A673 (cell line): ENCODE measurements at regions not wholly inside any gene's neighbourhood (a gene's known extent, or its start where the extent isn't known, plus 50 kb on each side); places are given as distances from the start of the nearest gene placed in this dataset.

Source experiments
- BruUV-seq: library from RNA; stranded (reverse); fragments of 400-500 nt; replicated peaks from 2 replicates; lab custom pipeline; 2021; lab: Mats Ljungman, UMichigan
- CTCF ChIA-PET: fragments of 300-600 bp; sonication (Branson Sonifier 250); formaldehyde crosslinking; loops from one replicate; lab custom pipeline; 2022; ENCODE audit warnings: antibody characterized with exemption; lab: Charles Lee
- POLR2A ChIA-PET: fragments of 300-600 bp; sonication (Branson Sonifier 250); formaldehyde crosslinking; loops from one replicate; lab custom pipeline; 2022; ENCODE audit warnings: antibody characterized with exemption; ENCODE audit not compliant: low non-redundant PET; lab: Charles Lee
- DNase-seq: peaks from one replicate; pipeline ENCODE4 v3.0.0-alpha.2; 2015; ENCODE audit warnings: low spot score
- H3K27ac ChIP-seq: fragments of 200-600 bp; sonication (generic); 2 replicates; pipeline ENCODE4 v1.5.1; 2016; ENCODE audit warnings: mixed run types, low read depth, mild to moderate bottlenecking, mixed read lengths, antibody characterized with exemption, low read length; ENCODE audit not compliant: poor library complexity, severe bottlenecking
- H3K27me3 ChIP-seq: fragments of 200-600 bp; sonication (generic); replicated peaks from 2 replicates; pipeline ENCODE4 v1.6.1; 2017; ENCODE audit warnings: mixed run types, low read depth, mild to moderate bottlenecking, mixed read lengths, antibody characterized with exemption, low read length; ENCODE audit not compliant: insufficient read depth, poor library complexity
- H3K36me3 ChIP-seq: fragments of 200-600 bp; sonication (generic); 2 replicates; pipeline ENCODE4 v1.6.1; 2016; ENCODE audit warnings: mixed run types, mild to moderate bottlenecking, mixed read lengths, antibody characterized with exemption, low read length; ENCODE audit not compliant: insufficient read depth, poor library complexity, severe bottlenecking
- H3K4me1 ChIP-seq: fragments of 200-600 bp; sonication (generic); 2 replicates; pipeline ENCODE4 v1.6.1; 2017; ENCODE audit warnings: mixed run types, mild to moderate bottlenecking, mixed read lengths, antibody characterized with exemption, low read length; ENCODE audit not compliant: insufficient read depth, poor library complexity, severe bottlenecking
- H3K4me3 ChIP-seq: fragments of 200-600 bp; sonication (generic); 2 replicates; pipeline ENCODE4 v1.5.1; 2016; ENCODE audit warnings: low read depth, mixed run types, mild to moderate bottlenecking, mixed read lengths, low read length; ENCODE audit not compliant: poor library complexity, severe bottlenecking
- H3K9me3 ChIP-seq: fragments of 200-600 bp; sonication (generic); 2 replicates; pipeline ENCODE4 v1.6.1; 2016; ENCODE audit warnings: mixed run types, low read depth, mild to moderate bottlenecking, mixed read lengths, antibody characterized with exemption, low read length; ENCODE audit not compliant: poor library complexity, severe bottlenecking
- CTCF ChIP-seq: fragments of 300-800, 200-600 bp; sonication (generic); conservative IDR thresholded peaks from 2 replicates; pipeline ENCODE4 v1.5.1; 2017; ENCODE audit warnings: low read depth, mild to moderate bottlenecking, antibody characterized with exemption, low read length, moderate library complexity, mixed read lengths
- EZH2 ChIP-seq: fragments of 200-600 bp; sonication (generic); IDR thresholded peaks from 2 replicates; pipeline ENCODE4 v1.6.1; 2017; ENCODE audit warnings: borderline replicate concordance, low read depth, mild to moderate bottlenecking, mixed read lengths, antibody characterized with exemption, low read length; ENCODE audit not compliant: poor library complexity, severe bottlenecking
- intact Hi-C: fragments of 100-400 bp; cut with micrococcal nuclease; formaldehyde crosslinking; loops from one replicate; pipeline ENCODE4 v1.10.0; 2022; ENCODE audit not compliant: unreplicated experiment

- H3K4me1 ChIP-seq, result no peaks in the 10 kb centered on the region
- no peak overlapping the region for H3K4me3 ChIP-seq
- no peak for DNase-seq
- ChIA-PET POLR2A (no interaction called here), CTCF (no interaction called here)
- intact Hi-C loops, result no loop called here
- no peak overlapping the region for H3K27ac ChIP-seq
- BruUV-seq, result no TSS peak
- peaks cover 3% of the 10 kb centered on the region for H3K9me3 ChIP-seq
- TF ChIP-seq CTCF, result no peak
- TF ChIP-seq EZH2, result no peak
- no peaks in the 10 kb centered on the region for H3K27me3 ChIP-seq
- H3K36me3 ChIP-seq, result no peaks in the 10 kb centered on the region
Observed at GRCh38 chr1:4307911-4308545, 346.4 kb upstream of the AJAP1 start.

- BruUV-seq, result no TSS peak
- Histone ChIP-seq H3K4me1 (no peaks in the 10 kb centered on the region), H3K9me3 (peaks cover 8% of the 10 kb centered on the region), H3K27ac (no peak overlapping the region), H3K27me3 (no peaks in the 10 kb centered on the region), H3K36me3 (no peaks in the 10 kb centered on the region), H3K4me3 (no peak overlapping the region)
- no peak for DNase-seq
- intact Hi-C loops, result no loop called here
- ChIA-PET CTCF (no interaction called here), POLR2A (no interaction called here)
- TF ChIP-seq EZH2, result no peak
- TF ChIP-seq CTCF, result no peak
Observed at GRCh38 chr1:4308806-4309205, 345.6 kb upstream of the AJAP1 start.

- Histone ChIP-seq H3K36me3 (no peaks in the 10 kb centered on the region), H3K9me3 (peaks cover 8% of the 10 kb centered on the region), H3K27me3 (no peaks in the 10 kb centered on the region), H3K4me3 (no peak overlapping the region), H3K27ac (no peak overlapping the region), H3K4me1 (no peaks in the 10 kb centered on the region)
- intact Hi-C loops, result no loop called here
- DNase-seq, result no peak
- no peak for TF ChIP-seq EZH2
- no peak for TF ChIP-seq CTCF
- BruUV-seq, result no TSS peak
- CTCF ChIA-PET, result no interaction called here
- POLR2A ChIA-PET, result no interaction called here
Observed at GRCh38 chr1:4309676-4310320, 344.6 kb upstream of the AJAP1 start.
